Eye (tissue), 1 donor: ENCODE measurements at regions not wholly inside any gene's neighbourhood (a gene's known extent, or its start where the extent isn't known, plus 50 kb on each side); places are given as distances from the start of the nearest gene placed in this dataset.

Experiments used
- DNase-seq: peaks from one replicate; pipeline ENCODE4 v3.0.0-alpha.2; 2015

GRCh38 chr13:104204177-104204576 is 1138.0 kb upstream of the SLC10A2 start:
- DNase-seq: no peak

- DNase-seq: peak; percentile 60
These were observed 1132.6 kb upstream of the SLC10A2 start for GRCh38 chr13:104198801-104199200.

GRCh38 chr13:104196611-104197010 is 1130.4 kb upstream of the SLC10A2 start:
- DNase-seq: no peak

- DNase-seq: no peak
These were observed 1115.5 kb upstream of the SLC10A2 start for GRCh38 chr13:104181526-104182231.

- DNase-seq: peak; percentile 9
These were observed 1104.9 kb upstream of the SLC10A2 start for GRCh38 chr13:104170980-104171555.

- DNase-seq: no peak
These were observed 1097.8 kb upstream of the SLC10A2 start for GRCh38 chr13:104163866-104164630.

GRCh38 chr13:104160536-104160935 is 1094.3 kb upstream of the SLC10A2 start:
- DNase-seq: no peak

GRCh38 chr13:104143760-104144416 is 1077.7 kb upstream of the SLC10A2 start:
- peak; percentile 54 for DNase-seq

- peak; percentile 62 for DNase-seq
These were observed 1074.3 kb upstream of the SLC10A2 start for GRCh38 chr13:104140552-104140951.

- DNase-seq: no peak
These were observed 1071.2 kb upstream of the SLC10A2 start for GRCh38 chr13:104137416-104137815.

GRCh38 chr13:104132849-104133248 is 1066.6 kb upstream of the SLC10A2 start:
- DNase-seq: no peak

GRCh38 chr13:104114101-104114500 is 1047.9 kb upstream of the SLC10A2 start:
- DNase-seq: peak; percentile 27

GRCh38 chr13:104111031-104111430 is 1044.8 kb upstream of the SLC10A2 start:
- DNase-seq: no peak

GRCh38 chr13:104106705-104107393 is 1040.6 kb upstream of the SLC10A2 start:
- DNase-seq: no peak

- DNase-seq: no peak
These were observed 1039.5 kb upstream of the SLC10A2 start for GRCh38 chr13:104105418-104106355.

GRCh38 chr13:104099750-104100149 is 1033.5 kb upstream of the SLC10A2 start:
- no peak for DNase-seq

- DNase-seq: no peak
These were observed 1032.2 kb upstream of the SLC10A2 start for GRCh38 chr13:104098421-104098820.

- DNase-seq: no peak
These were observed 1020.5 kb upstream of the SLC10A2 start for GRCh38 chr13:104086759-104087158.

- DNase-seq: peak; percentile 8
These were observed 1020.0 kb upstream of the SLC10A2 start for GRCh38 chr13:104086210-104086609.

GRCh38 chr13:104085611-104086010 is 1019.4 kb upstream of the SLC10A2 start:
- no peak for DNase-seq

- no peak for DNase-seq
These were observed 1008.1 kb upstream of the SLC10A2 start for GRCh38 chr13:104074326-104074725.

- DNase-seq: no peak
These were observed 1005.6 kb upstream of the SLC10A2 start for GRCh38 chr13:104071806-104072205.
